GM12891 (cell line): ENCODE measurements at regions not wholly inside any gene's neighbourhood (a gene's known extent, or its start where the extent isn't known, plus 50 kb on each side); places are given as distances from the start of the nearest gene placed in this dataset.

Source experiments
- POLR2A ChIP-seq: IDR thresholded peaks from 2 replicates; pipeline ENCODE4 v1.6.1; 2011; ENCODE audit warnings: low read depth, low read length, control low read depth
- POLR2AphosphoS5 ChIP-seq: IDR thresholded peaks from 2 replicates; pipeline ENCODE4 v1.6.1; 2011; ENCODE audit warnings: low read depth, low read length, control low read depth
- SPI1 ChIP-seq: IDR thresholded peaks from 2 replicates; pipeline ENCODE4 v1.6.1; 2011; ENCODE audit warnings: low read depth, low read length, control low read depth

GRCh38 chr13:97616385-97616784, 182.4 kb downstream of the RAP2A start:
- TF ChIP-seq POLR2A (no peak), POLR2AphosphoS5 (no peak), SPI1 (no peak)
